ENCODE measurements at regions not wholly inside any gene's neighbourhood (a gene's known extent, or its start where the extent isn't known, plus 50 kb on each side); places are given as distances from the start of the nearest gene placed in this dataset.

- no peak overlapping the region for H3K4me3 ChIP-seq (ENCODE audit: low read depth, low read length)
- DNase-seq (ENCODE audit: low read depth) = peak; percentile 58
- TF ChIP-seq MYC (IDR thresholded peaks at IDR 0.05; ENCODE audit: low read depth, low read length) = no peak
- TF ChIP-seq POLR2A (IDR thresholded peaks at IDR 0.05; ENCODE audit: extremely low read depth, insufficient read length) = no peak
- TF ChIP-seq, protein P1, sequence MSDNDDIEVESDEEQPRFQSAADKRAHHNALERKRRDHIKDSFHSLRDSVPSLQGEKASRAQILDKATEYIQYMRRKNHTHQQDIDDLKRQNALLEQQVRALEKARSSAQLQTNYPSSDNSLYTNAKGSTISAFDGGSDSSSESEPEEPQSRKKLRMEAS (IDR thresholded peaks at IDR 0.05; ENCODE audit: low read depth, low read length) = no peak
- TF ChIP-seq CTCF (IDR thresholded peaks at IDR 0.05; ENCODE audit: low read depth, low read length) = peak; percentile 42
These were observed 129.8 kb downstream of the SATB1 start for GRCh38 chr3:18295171-18295920.

- no peak overlapping the region for H3K4me3 ChIP-seq (ENCODE audit: low read depth, low read length)
- DNase-seq (ENCODE audit: low read depth) = no peak
- TF ChIP-seq, protein P1 (IDR thresholded peaks at IDR 0.05; ENCODE audit: low read depth, low read length) = no peak
- TF ChIP-seq CTCF (IDR thresholded peaks at IDR 0.05; ENCODE audit: low read depth, low read length) = no peak
These were observed 135.0 kb downstream of the SATB1 start for GRCh38 chr3:18290157-18290556.

- DNase-seq (ENCODE audit: low read depth) = no peak
- no peak for TF ChIP-seq MYC (IDR thresholded peaks at IDR 0.05; ENCODE audit: low read depth, low read length)
- TF ChIP-seq POLR2A (IDR thresholded peaks at IDR 0.05; ENCODE audit: extremely low read depth, insufficient read length) = no peak
- TF ChIP-seq, protein P1 (IDR thresholded peaks at IDR 0.05; ENCODE audit: low read depth, low read length) = no peak
- TF ChIP-seq CTCF (IDR thresholded peaks at IDR 0.05; ENCODE audit: low read depth, low read length) = no peak
- H3K4me3 ChIP-seq (ENCODE audit: low read depth, low read length) = no peak overlapping the region
These were observed 136.9 kb downstream of the SATB1 start for GRCh38 chr3:18288243-18288642.

- no peak overlapping the region for H3K4me3 ChIP-seq (ENCODE audit: low read depth, low read length)
- no peak for DNase-seq (ENCODE audit: low read depth)
- TF ChIP-seq, protein P1 (IDR thresholded peaks at IDR 0.05; ENCODE audit: low read depth, low read length) = no peak
- TF ChIP-seq MYC (IDR thresholded peaks at IDR 0.05; ENCODE audit: low read depth, low read length) (no peak), POLR2A (IDR thresholded peaks at IDR 0.05; ENCODE audit: extremely low read depth, insufficient read length) (no peak), CTCF (IDR thresholded peaks at IDR 0.05; ENCODE audit: low read depth, low read length) (no peak)
These were observed 140.4 kb downstream of the SATB1 start for GRCh38 chr3:18284716-18285115.

DNA sequence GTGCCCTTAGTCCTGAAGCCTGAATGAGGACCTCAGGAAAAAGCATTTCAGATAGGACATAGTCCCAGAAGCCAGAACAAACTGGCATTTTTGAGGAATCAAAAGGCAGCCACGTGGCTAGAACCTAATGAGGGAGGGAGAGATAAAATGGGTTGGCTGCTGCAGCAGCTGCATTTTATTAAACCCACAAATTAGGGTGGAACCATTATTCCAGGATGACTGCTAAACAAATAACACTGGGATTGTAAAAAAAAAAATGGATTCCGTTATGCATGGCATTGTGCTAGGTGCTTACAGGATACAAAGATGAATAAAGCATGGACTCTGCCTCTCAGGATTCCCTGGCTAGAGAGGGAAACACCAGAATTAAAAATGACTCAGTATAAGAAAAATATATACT is 141.5 kb downstream of the SATB1 start:
- TF ChIP-seq MYC (IDR thresholded peaks at IDR 0.05; ENCODE audit: low read depth, low read length) (no peak), POLR2A (IDR thresholded peaks at IDR 0.05; ENCODE audit: extremely low read depth, insufficient read length) (no peak), CTCF (IDR thresholded peaks at IDR 0.05; ENCODE audit: low read depth, low read length) (no peak)
- TF ChIP-seq, protein P1 (IDR thresholded peaks at IDR 0.05; ENCODE audit: low read depth, low read length) = no peak
- no peak overlapping the region for H3K4me3 ChIP-seq (ENCODE audit: low read depth, low read length)
- no peak for DNase-seq (ENCODE audit: low read depth)

Data from NB4 (cell line).